ENCODE measurements at regions not wholly inside any gene's neighbourhood (a gene's known extent, or its start where the extent isn't known, plus 50 kb on each side); places are given as distances from the start of the nearest gene placed in this dataset.
"Not testable (repeated sequence)": the region's sequence is repeated elsewhere in the genome, so short reads cannot be mapped to it uniquely, and the experiment has no call there.

GRCh38 chr3:186442979-186443378 lies 80.9 kb upstream of the DGKG start:
- not testable (repeated sequence) for TF ChIP-seq CTCF (IDR thresholded peaks at IDR 0.05); POLR2A (IDR thresholded peaks at IDR 0.05; ENCODE audit: low read depth); POLR2AphosphoS5 (IDR thresholded peaks at IDR 0.05)
